GM18508 (cell line): ENCODE measurements at regions not wholly inside any gene's neighbourhood (a gene's known extent, or its start where the extent isn't known, plus 50 kb on each side); places are given as distances from the start of the nearest gene placed in this dataset.

Source experiments
- ATAC-seq: cut with Tn5 transposase; IDR thresholded peaks from one replicate; pipeline ENCODE4 v1.9.1; 2021; ENCODE audit warnings: moderate number of reproducible peaks; ENCODE audit not compliant: insufficient read depth, unreplicated experiment

DNA sequence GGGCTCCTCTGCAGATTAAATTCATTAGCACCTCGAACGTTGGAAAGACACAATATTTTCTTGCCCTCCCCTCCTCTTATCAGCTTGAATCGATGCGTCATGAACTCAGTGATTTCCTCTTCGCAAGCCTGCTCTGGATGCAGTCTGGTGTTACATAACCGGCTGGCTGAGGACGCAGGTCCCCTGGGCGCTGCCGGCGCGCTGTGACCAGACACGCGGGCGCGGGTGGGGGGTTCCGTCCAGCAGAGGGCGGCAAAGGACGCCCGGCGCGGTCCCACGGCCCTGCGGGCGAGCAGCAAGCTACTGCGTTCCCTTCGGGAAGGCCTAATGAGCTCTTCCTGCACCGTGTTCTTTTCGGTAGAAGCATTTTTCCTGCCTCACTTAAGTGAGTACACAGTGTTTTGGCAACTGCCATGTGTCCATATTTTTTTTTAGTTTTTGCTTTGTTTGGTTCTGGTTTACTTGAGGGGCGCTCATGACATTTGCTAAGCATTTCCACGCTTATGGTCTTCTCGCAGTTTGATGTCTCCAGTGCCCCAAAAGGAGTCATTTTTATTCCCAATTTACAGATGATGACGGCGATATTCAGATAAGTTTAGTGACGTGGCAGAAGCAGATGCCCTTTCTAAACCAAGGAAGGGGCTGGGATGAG lies 112.2 kb upstream of the MBNL2 start:
- ATAC-seq = peak; percentile 87

DNA sequence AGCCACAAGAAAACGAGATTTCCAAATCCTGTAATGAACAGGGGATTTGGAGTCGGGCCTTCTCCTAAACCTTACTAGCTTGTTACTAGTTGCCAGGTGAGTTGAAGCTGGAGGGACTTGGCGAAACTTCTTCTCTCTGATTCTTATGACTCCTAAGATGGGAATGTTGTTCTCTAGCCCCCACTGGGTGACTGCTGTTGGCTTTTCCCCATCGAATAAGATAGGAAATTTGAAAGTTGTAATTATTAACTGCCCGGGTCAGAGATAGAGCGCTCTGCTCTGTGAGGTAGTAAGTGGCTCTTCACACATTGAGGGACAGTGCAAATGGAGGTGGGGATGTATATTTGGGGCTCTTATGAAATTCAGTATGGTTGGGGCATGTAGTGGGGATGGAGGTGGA lies 111.2 kb upstream of the MBNL2 start:
- no peak for ATAC-seq

DNA sequence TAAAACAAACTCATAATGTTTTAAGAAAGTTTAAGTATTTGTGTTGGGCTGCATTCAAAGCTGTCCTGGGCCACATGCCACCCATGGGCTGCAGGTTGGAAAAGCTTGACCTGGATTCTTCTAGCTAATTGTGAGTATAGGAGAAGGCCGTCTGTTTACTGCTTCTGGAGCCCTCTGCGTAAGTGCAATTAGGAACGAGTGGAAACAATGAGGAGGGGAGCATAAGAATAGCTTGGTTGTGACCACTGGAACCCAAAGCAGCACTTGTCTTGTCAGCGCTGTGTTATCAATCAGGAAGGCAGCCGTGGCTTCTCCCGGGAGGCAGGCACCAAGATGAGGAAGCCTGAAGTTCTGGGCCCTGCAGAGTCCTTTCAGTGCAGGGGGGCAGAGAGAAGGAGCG lies 110.4 kb upstream of the MBNL2 start:
- ATAC-seq = no peak

DNA sequence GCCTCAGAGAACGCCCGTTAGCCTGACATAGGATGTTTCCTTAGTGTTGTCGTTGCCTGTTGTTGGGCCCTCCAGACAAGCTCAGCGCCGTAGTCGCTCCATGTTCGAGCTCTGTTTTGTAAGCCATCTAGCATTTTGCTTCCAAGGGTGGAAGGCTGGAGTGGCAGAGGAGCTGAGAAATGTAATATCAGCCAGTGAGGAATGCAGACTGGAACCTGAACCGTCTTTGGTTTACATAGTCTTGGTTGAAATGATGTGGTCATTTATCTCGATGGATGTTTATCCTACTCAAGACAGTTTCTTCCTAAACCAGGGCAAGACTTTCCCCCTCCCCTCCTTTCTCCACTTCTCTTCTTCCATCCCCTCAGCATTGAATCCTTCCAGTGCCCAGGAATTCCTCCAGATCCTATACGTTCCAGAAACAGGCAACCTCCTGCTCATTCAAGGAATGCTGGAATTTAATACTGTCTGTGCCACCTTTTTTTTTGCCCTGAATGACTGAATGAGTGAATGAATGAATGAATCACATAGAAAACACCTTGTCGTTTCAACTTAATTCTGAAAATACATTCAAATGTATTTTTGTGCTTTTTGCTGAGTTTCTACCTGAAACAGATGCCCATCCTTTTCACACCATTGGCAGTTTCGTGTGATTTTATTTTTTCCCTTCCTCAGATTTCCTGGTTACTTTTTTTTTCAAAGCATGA lies 109.5 kb upstream of the MBNL2 start:
- no peak for ATAC-seq

DNA sequence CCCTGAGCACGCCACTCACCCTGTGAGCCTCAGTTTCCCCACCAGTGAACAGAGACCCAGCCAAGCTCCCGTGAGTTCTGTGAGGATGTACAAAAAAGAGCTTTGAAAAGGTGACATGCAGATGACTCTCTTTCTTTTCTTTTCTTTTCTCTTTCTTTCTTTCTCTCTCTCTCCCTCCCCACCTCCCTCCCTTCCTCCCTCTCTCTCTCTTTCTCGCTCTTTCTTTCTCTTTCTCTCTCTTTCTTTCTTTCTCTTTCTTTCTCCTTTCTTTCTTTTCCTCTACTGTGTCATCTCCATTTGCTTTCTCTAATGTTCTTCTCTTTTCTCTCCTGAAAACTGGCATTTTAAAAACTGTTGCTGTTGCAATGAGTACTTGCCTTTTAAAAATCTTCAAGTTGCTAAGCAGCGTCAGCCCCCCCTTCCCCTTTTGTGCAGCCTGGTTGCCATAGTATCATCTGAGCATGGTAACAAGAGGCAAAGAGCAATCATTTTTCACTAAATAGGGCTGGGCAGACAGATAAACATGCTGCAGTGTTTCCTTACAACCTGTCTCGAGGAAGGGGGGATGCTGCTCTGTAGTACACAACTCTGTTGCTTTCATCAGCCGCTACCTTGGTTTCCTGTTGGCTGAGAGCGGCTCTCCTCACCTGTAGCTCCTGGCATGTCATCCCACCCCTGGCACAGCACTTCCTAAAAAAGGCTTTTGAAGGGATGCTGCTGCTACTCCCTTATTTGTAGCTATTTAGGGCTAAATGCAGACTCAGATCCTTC lies 108.7 kb upstream of the MBNL2 start:
- no peak for ATAC-seq

DNA sequence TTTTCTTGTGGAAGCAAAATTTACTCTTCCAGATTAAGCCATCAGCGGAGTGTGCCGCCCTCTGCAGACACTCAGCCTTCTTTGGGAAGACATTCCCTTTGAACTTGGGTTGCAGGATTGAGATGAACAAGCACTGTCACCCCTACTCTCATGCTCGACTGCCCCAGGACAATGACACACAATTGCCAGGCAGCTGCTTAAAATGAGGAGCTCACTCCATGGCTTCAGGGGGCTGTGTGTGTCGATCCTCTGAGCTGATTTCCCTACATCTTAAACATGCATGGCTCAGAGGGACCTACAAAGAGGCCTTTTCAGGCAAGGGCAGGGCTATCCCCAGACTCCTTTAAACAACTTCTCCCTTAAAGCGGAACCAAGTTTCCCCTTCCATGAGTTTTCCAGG lies 107.5 kb upstream of the MBNL2 start:
- no peak for ATAC-seq

DNA sequence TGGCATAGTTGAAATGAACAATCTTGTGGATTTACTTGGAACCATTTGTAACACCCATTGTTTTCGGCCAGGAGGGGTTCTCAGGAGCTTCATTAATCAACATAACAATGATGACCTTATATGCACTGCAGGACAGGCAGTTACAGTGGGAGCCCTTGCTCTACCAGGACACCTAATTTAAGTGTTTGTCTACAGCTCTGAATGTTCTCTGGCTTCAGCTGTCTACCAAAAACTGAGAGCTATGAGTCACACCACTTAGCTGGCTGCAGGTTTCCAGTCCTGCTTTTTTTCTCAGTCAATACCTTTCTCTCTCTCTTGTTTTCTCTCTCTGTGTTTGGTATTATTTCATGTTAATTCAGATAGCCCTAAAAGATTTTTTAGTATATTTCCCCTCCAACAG lies 105.4 kb upstream of the MBNL2 start:
- peak; percentile 55 for ATAC-seq

DNA sequence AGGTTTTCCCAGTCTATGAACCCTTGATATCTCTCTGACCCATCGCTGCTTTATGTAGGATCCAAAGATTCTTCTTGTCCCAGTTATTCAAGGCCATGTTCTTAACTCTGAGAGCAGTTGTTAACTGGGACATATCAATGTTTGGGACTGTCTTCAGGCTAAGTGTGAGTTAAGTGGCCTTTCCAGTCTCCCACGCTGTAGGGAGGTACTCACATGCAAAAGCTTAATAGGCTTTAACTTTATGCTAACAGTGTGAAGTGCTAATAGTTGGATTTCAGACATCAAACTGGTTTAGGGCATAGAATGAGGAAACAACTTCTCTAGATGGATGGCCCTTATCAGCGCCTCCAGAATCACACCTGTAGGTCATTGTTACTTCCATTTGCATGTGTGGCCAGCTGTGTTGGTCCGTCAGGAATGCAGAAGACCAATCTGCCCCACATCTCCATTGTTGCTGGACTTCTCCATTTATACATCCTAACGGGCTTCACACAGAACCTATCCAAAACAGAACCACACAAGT lies 104.7 kb upstream of the MBNL2 start:
- ATAC-seq = no peak

DNA sequence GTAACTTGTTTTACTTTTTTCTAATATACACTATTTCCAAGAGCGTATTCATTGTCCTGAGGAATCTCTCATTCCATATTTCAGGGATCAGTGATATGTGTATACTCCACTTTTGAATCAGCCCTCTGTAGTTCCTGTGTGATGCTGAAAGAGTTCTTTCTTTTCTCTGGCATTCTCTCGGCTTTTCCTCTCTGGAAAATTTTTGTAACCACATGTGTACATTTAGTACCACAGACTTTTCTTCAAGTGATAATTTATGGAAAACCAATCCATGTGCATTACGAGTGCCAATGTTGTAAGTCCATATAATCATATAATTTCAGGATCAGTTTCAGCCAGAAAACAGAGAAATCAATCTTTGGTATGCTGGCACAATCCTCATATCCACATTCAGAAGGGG lies 102.2 kb upstream of the MBNL2 start:
- no peak for ATAC-seq

DNA sequence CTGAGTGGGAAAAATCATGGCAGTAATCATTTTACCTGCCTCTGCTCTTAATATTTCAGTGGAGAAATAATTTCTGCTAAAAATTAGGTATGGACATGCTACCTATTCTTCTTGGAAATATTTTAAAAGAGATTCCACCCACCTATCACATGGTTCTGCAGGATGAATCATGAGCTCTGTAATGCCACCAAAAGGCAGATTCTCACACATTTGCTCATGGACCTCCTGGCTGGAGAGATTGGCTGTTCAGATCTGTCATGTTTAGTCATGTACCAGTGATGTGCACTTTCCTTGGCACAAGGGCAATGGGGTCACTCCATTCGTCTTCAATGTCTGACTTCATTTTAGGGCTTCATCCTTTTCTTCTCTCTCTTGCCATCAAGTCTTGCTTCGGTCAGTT lies 101.8 kb upstream of the MBNL2 start:
- no peak for ATAC-seq

DNA sequence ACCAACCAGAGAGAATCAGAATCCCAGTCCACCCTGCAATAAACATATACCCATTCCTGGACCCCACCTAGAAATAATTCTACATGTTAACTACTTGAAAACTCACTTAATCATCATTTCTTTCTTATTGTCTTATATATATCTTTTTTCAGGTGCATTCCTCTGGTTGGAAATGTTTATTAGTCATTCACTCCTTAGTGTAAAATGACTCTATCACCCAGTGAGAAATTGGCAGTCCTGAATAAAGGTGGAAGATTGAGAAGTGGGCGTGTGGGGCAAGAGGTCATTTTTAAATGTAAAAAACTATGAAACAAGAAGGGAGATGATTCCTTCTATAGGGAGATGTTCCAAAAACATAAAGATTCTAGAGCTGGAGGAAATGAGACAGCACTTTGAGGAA lies 101.2 kb upstream of the MBNL2 start:
- ATAC-seq = no peak

DNA sequence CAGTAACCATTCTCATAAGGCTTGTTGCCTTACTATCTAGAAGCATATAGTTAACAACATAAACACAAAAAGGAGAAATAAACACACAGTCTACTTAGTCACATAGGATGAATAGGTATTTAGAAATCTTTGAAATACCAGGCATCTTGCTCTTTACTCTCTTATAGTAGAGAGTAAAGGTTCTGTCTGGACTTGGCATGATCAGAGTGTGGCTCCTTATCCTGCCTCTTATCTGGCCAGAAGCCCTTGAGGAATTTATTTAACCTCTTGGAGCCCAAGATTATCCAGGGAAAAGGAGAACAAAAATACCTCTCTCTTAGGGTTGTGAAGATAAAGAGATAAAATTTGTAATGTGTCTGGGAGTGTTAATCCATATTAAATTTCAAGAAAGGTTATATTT lies 100.2 kb upstream of the MBNL2 start:
- no peak for ATAC-seq

DNA sequence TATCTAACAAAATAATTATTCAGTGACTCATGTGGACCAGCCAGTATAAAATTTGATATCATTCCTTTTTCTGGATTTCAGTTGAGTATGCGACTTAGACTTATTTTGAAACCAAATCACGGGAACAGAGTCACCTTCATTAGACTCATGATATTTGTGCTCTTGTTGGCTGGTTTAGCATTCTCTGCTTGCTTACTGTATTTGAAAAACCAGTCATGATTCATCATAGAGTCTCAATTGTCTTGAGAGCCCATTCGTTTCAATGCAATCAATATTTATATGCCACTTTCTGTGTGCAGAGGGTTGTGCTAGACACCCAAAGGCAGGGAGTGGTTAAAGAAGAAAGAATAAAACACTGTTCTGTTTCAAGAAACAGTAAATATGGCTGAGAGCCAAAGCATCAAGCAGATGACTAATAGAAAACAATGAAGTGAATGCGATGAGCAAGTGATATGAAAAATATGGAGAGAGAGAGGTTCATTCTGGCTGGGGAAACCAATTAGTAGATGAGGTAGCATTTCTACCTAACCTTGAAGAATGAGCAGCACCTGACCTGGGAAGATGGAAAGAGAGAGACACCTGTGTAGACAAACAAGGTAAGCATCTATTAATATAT lies 99.6 kb upstream of the MBNL2 start:
- no peak for ATAC-seq

DNA sequence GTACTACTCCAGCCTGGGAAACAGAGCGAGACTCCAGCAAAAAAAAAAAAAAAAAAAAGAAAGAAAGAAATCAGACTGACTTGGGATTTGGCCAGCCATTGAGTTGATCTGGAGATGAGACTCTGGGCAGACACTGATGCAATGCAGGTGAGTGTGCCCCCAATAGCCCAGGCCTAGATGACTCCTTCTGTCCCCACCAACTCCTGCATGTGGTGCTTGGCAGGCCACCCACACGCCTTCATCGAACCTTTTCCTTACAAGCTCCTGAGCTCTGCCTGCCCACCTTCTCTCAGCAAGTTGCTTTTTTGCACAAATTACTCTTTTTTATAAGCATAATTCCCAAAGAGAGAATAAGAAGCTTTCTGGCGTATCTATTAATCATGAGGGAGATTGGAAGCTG lies 97.9 kb upstream of the MBNL2 start:
- no peak for ATAC-seq

DNA sequence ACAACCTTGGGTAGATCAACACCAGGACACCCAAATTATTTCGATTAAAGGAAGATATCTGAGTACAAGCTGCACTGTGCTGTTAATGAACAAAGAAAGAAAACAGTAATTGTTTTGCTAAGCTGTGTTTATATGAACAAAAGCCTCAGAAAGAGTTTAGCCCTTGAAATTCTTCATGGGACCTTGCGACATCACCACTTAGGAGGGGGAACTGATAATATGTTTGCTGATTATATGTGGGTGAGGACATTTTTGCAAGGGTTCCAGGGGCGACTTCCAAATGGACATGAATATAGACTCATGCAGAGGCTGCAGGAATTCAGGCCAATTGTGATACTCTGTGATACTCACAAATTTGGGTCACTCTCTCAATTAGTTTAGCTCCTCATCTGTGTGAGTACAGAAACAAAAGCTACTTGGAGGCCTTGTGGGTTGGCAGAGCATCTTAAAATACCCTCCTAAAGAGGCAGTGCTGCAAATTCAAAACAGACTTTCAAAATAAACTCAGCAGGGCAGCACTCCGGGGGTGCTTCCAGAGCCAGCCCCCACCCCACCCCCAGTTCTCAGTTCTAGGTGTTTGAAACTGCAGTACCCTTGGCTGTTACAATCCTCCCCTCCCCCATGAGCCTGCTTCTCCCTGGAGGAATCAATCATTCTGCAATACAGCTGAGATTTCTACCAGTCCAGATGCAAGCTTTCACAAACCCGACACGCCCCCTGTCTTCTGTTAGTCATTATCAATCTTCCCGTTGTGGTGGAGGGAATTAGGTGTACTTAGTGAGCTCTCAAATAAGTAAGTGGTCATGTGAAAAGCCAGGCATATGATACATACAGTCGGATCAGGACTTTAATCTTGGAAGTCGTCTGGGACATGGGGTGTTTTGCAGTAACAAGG lies 97.0 kb upstream of the MBNL2 start:
- no peak for ATAC-seq

DNA sequence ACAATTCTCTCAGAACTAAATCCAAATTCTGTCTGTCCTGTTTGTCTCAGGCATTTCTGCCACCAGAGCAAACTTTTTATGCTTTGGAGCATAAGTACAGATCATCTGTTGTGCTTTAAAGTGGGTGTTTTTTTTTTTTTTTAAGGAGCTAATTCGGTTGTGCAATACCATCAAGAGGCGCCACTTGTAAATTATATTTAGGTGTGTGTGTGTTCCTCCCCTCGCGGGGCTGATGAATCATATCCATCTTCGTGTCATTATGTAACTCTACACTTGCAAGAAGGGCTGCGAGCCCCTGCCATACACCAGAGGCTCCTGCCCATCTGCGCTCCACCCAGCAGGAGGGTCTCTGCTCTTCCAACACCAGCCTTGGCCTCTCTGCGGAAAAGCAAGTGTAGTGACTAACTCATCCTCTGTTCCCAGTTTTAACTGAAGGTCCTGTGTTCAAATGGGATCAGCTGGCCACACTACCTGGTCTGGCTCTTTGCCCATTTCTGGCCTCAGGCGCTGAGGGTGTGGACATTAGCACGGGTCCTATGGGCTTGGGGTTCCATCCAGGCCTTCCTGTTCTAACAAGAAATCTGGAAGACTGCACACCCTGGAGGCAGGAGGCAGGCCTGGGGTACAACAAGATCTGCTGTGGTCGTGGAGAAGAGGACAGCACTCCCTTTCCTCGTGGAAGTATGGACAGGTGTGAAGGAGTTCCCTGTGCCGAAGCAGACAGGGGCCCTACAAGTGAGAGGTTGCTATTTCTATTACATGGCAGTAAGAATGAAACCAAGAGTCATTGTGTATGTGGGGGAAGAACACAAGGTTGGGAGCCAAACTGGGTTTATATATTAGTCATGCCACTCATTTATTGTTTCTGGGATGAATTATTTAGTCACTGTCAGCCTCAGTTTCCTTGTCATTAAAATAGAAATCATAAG lies 96.1 kb upstream of the MBNL2 start:
- ATAC-seq = peak; percentile 93

DNA sequence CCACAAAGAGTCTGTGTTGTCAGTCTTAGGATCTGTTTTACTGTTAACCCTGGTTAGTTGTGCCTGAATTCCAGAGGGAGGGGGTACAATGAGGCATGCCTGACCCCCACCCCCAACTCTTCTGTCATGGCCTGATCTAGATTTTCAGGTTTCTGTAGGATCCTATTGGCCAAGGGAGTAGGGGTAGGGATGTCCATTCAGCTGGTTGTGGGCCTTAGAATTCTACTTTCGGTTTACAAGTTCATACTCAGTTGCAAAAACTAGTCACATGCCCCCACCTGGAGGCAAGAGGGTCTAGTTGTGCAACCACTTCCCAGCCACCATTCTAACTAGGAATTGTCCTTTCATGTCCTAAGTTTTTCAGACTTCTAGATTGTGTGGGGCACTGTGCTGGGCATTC lies 94.3 kb upstream of the MBNL2 start:
- ATAC-seq = no peak

DNA sequence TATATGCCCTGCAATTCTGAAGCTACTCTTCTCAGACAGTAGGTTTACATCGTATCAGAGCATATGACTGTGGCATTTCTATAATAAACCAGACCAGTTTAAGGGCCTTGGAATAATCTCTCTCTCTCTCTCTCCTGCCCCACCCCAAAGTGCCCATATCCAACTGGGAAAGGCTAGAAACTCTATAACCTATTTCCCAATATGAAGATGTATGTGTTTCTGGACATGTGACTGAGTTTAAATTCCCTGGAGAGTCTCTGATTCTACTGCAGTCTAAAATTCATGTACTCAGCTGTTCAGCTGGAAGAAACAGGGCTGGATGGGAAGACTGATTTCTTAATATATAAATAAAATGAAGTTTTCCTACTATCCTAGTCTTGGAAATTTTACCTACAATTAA lies 91.9 kb upstream of the MBNL2 start:
- no peak for ATAC-seq

DNA sequence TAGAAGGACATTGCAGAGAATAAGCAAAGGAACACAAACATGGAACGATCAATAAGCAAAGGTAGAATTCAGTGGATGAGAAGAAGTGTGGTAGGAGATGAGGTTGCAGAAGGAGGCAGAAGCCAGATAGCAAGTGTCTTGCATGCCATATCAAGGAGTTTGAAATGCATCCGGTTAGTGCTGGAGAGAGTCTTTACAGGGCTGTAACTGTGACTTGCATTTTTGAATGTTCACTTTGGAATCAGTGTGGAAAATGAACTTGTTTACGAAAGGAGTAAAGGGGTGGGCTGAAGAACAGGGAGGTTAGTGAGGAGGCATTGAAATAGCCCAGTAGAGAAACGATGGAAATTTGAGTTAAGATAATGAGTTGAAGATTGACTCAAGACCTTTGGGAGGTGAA lies 90.7 kb upstream of the MBNL2 start:
- no peak for ATAC-seq
